Neuronal stem cell (in vitro differentiated cells): ENCODE measurements at regions not wholly inside any gene's neighbourhood (a gene's known extent, or its start where the extent isn't known, plus 50 kb on each side); places are given as distances from the start of the nearest gene placed in this dataset.
"Not testable (repeated sequence)": the region's sequence is repeated elsewhere in the genome, so short reads cannot be mapped to it uniquely, and the experiment has no call there.

ENCODE experiments used
- DNase-seq: peaks from one replicate; pipeline ENCODE4 v3.0.0-alpha.2; 2013; ENCODE audit warnings: low spot score
- H2AFZ ChIP-seq: one replicate; pipeline ENCODE4 v1.6.1; 2013; ENCODE audit warnings: mild to moderate bottlenecking, low read length, inconsistent platforms
- H2AK5ac ChIP-seq: 2 replicates; pipeline ENCODE4 v1.6.1; 2013; ENCODE audit warnings: low read depth, mild to moderate bottlenecking, inconsistent platforms, low read length, moderate library complexity, mixed read lengths
- H2BK120ac ChIP-seq: 2 replicates; pipeline ENCODE4 v1.6.1; 2013; ENCODE audit warnings: low read depth, mild to moderate bottlenecking, inconsistent platforms, low read length, moderate library complexity, mixed read lengths
- H2BK12ac ChIP-seq: one replicate; pipeline ENCODE4 v1.6.1; 2013; ENCODE audit warnings: low read length, inconsistent platforms
- H2BK15ac ChIP-seq: 2 replicates; pipeline ENCODE4 v1.6.1; 2013; ENCODE audit warnings: mild to moderate bottlenecking, low read length, inconsistent platforms, mixed read lengths
- H2BK5ac ChIP-seq: one replicate; pipeline ENCODE4 v1.6.1; 2013; ENCODE audit warnings: inconsistent platforms, mild to moderate bottlenecking, low read length, moderate library complexity
- H3K14ac ChIP-seq: one replicate; pipeline ENCODE4 v1.6.1; 2013; ENCODE audit warnings: low read length, inconsistent platforms
- H3K18ac ChIP-seq: 2 replicates; pipeline ENCODE4 v1.6.1; 2013; ENCODE audit warnings: low read length, inconsistent platforms
- H3K23ac ChIP-seq: 2 replicates; pipeline ENCODE4 v1.6.1; 2013; ENCODE audit warnings: low read depth, mild to moderate bottlenecking, mixed read lengths, low read length, inconsistent platforms; ENCODE audit not compliant: poor library complexity
- H3K27ac ChIP-seq: replicated peaks from 3 replicates; pipeline ENCODE4 v1.5.1; 2013; ENCODE audit warnings: low read length, inconsistent platforms
- H3K27me3 ChIP-seq, 3 experiments: 2 replicates each; pipeline ENCODE4 v1.6.1; 2013; ENCODE audit warnings: low read length in 3 of 3, mild to moderate bottlenecking in 2 of 3, inconsistent platforms in 1 of 3, low read depth in 1 of 3, mixed read lengths in 1 of 3, moderate library complexity in 1 of 3; ENCODE audit not compliant: control insufficient read depth in 3 of 3, insufficient read depth in 3 of 3
- H3K36me3 ChIP-seq, 2 donors: replicated peaks in 1 of 2; 2 replicates each; pipeline ENCODE4 v1.6.1; 2013; ENCODE audit warnings: low read length in 2 of 2; ENCODE audit not compliant: control insufficient read depth in 2 of 2, insufficient read depth in 2 of 2
- H3K4ac ChIP-seq: 2 replicates; pipeline ENCODE4 v1.6.1; 2013; ENCODE audit warnings: inconsistent platforms, mild to moderate bottlenecking, low read length, moderate library complexity
- H3K4me1 ChIP-seq, 2 donors: 1 replicate in 1 of 2; 2 replicates in 1 of 2; pipeline ENCODE4 v1.6.1; 2013; ENCODE audit warnings: low read length in 2 of 2, low read depth in 1 of 2; ENCODE audit not compliant: control insufficient read depth in 2 of 2, insufficient read depth in 1 of 2
- H3K4me2 ChIP-seq: one replicate; pipeline ENCODE4 v1.6.1; 2013; ENCODE audit warnings: mild to moderate bottlenecking, low read length, inconsistent platforms; ENCODE audit not compliant: insufficient read depth, poor library complexity, severe bottlenecking
- H3K4me3 ChIP-seq, 2 donors: 2 replicates each; pipeline ENCODE4 v1.5.1; 2013; ENCODE audit warnings: low read length in 2 of 2, mild to moderate bottlenecking in 2 of 2, inconsistent platforms in 1 of 2, moderate library complexity in 1 of 2
- H3K79me1 ChIP-seq: one replicate; pipeline ENCODE4 v1.6.1; 2013; ENCODE audit warnings: low read depth, mild to moderate bottlenecking, inconsistent platforms, low read length, moderate library complexity
- H3K9ac ChIP-seq: one replicate; pipeline ENCODE4 v1.6.1; 2013; ENCODE audit warnings: mild to moderate bottlenecking, low read depth, low read length, inconsistent platforms; ENCODE audit not compliant: poor library complexity
- H3K9me3 ChIP-seq, 2 donors: replicated peaks in 1 of 2; 2 replicates each; pipeline versions ENCODE3 to v1.6.1; 2013; ENCODE audit warnings: low read length in 2 of 2, mild to moderate bottlenecking in 2 of 2, inconsistent platforms in 1 of 2, low read depth in 1 of 2, mixed read lengths in 1 of 2, moderate library complexity in 1 of 2; ENCODE audit not compliant: control insufficient read depth in 2 of 2, insufficient read depth in 1 of 2
- H4K8ac ChIP-seq: one replicate; pipeline ENCODE4 v1.6.1; 2013; ENCODE audit warnings: low read depth, mild to moderate bottlenecking, inconsistent platforms, low read length, moderate library complexity
- H4K91ac ChIP-seq: one replicate; pipeline ENCODE4 v1.6.1; 2013; ENCODE audit warnings: low read length, low read depth, mild to moderate bottlenecking, inconsistent platforms; ENCODE audit not compliant: poor library complexity
- WGBS, 2 donors: extraction: QIAGEN DNeasy Blood & Tissue Kit; methylation state at CpG; one replicate each; pipeline ENCODE4 v1.1.7; 2013; ENCODE audit warnings: missing lambda C conversion rate in 2 of 2, mixed read lengths in 1 of 2; ENCODE audit not compliant: insufficient read length in 2 of 2, insufficient replicate concordance in 1 of 2; ENCODE audit errors: extremely low coverage in 2 of 2; 5-methylcytosine and 5-hydroxymethylcytosine counted together

DNA sequence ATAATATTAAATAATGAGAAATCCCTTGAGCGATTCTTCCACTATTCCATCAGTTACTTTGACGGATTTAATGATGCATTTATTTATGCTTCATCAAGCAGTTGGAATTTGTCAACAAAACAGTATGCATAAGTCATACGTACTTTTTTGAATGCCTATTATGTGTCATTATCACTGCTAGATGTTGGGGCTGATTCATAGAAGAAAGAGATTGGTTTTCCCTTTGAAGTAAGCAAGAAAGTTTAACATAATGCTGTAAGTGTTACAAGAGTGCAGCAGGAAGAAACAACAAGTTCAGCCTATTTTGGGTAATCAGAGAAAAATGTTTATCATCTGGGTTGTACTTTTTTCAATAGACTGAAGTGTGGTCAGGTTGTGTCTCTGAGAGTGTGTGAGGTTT is 121.2 kb upstream of the RANBP3L start:
- Histone ChIP-seq H2BK5ac (no peak overlapping the region), H3K79me1 (no peaks in the 10 kb centered on the region)
- WGBS, 2 donors: no CpG with 5 or more reads among the region's 3 CpGs

DNA sequence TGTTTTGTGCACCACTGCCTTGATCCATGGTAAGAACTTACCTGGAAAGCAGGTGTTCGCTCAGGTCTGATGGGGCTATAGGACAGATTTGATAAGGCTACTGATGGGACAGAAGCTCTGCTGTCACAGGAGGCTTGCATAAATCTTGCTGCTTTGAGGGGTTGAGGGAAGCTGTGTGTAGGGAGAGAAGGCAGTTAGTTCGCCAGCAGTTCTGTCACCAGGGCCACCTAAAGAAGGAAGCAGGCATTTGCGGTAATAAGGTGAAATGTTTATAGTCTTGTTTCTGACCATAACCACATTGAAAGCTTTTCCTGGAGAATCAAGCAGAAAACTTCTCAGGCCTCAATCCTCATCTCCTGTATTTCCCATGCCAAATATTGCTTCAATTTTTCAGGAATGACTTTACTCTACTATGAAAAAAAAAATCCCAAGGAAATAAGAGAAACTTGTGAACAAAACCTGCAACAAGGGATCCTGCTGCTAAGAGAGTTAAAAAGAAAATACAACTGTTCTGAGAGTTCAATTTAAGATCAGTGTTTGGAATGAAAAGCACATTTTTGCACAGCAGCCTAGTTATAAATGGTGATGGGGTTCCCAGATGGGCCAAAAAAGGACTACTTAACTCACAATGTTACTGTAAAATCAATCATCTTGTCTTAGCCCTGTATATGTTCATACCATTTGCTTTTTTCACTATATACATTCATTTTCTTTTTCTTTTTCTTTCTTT is 122.0 kb upstream of the RANBP3L start:
- no peak overlapping the region for H3K14ac ChIP-seq
- H3K23ac ChIP-seq: no peak overlapping the region
- no peak overlapping the region for H2BK120ac ChIP-seq
- no peak overlapping the region for H3K27ac ChIP-seq
- H2BK5ac ChIP-seq: no peak overlapping the region
- H3K36me3 ChIP-seq: no peaks in the 10 kb centered on the region
- no peak overlapping the region for H3K18ac ChIP-seq
- no peak overlapping the region for H4K8ac ChIP-seq
- H3K4ac ChIP-seq: no peak overlapping the region
- no peaks in the 10 kb centered on the region for H3K79me1 ChIP-seq
- H2BK12ac ChIP-seq: no peak overlapping the region
- H3K9me3 ChIP-seq: no peaks in the 10 kb centered on the region
- no peak overlapping the region for H3K9ac ChIP-seq
- no peak overlapping the region for H2AFZ ChIP-seq
- peaks cover 0 to 5% (median 0%) of the 10 kb centered on the region in 3 experiments for H3K27me3 ChIP-seq
- no peak overlapping the region for H3K4me2 ChIP-seq
- no peak overlapping the region for H2BK15ac ChIP-seq
- no peak overlapping the region for H4K91ac ChIP-seq
- no peak overlapping the region for H2AK5ac ChIP-seq
- no peak for DNase-seq
- no CpG with 5 or more reads among the region's 3 CpGs for WGBS, 2 donors
- no peak overlapping the region for H3K4me3 ChIP-seq
- H3K4me1 ChIP-seq: peaks cover 2 to 5% of the 10 kb centered on the region in 2 donors

More for the DNA sequence above, 121.2 kb upstream of the RANBP3L start:
- Histone ChIP-seq H3K4me3 (no peak overlapping the region), H3K27me3 (peaks cover 0 to 5% (median 0%) of the 10 kb centered on the region in 3 experiments), H3K18ac (no peak overlapping the region), H3K4ac (no peak overlapping the region), H3K4me2 (no peak overlapping the region), H2AFZ (no peak overlapping the region), H3K4me1 (peaks cover 4 to 5% of the 10 kb centered on the region in 2 donors), H2BK12ac (no peak overlapping the region), H4K91ac (no peak overlapping the region), H4K8ac (no peak overlapping the region), H2AK5ac (no peak overlapping the region), H3K9ac (no peak overlapping the region), H2BK120ac (no peak overlapping the region), H3K36me3 (no peaks in the 10 kb centered on the region), H3K9me3 (no peaks in the 10 kb centered on the region), H3K27ac (no peak overlapping the region), H2BK15ac (no peak overlapping the region), H3K14ac (no peak overlapping the region), H3K23ac (no peak overlapping the region)
- no peak for DNase-seq

DNA sequence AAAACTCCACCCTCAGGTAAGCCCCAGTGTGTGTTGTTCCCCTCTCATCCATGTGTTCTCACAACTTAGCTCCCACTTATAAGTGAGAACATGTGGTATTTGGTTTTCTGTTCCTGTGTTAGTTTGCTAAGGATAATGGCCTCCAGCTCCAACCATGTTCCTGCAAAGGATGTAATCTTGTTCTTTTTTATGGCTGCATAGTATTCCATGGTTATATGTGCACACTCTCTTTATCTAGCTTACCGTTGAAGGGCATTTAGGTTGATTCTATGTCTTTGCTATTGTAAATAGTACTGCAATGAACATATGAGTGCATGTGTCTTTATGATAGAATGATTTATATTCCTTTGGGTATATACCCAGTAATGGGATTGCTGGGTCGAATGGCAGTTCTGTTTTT is 124.4 kb upstream of the RANBP3L start:
- H4K91ac ChIP-seq, H3K36me3 ChIP-seq, H3K9me3 ChIP-seq, H3K79me1 ChIP-seq, H2BK5ac ChIP-seq, H2BK12ac ChIP-seq, H3K4me3 ChIP-seq, H3K14ac ChIP-seq, H3K4me2 ChIP-seq, H3K23ac ChIP-seq, H2AFZ ChIP-seq, H3K4me1 ChIP-seq, DNase-seq, H2BK15ac ChIP-seq, H3K27me3 ChIP-seq, H3K4ac ChIP-seq, H3K27ac ChIP-seq, H3K9ac ChIP-seq, H2BK120ac ChIP-seq, H4K8ac ChIP-seq, H2AK5ac ChIP-seq, H3K18ac ChIP-seq: not testable (repeated sequence)
- WGBS, 2 donors: no CpG with 5 or more reads among the region's 2 CpGs

DNA sequence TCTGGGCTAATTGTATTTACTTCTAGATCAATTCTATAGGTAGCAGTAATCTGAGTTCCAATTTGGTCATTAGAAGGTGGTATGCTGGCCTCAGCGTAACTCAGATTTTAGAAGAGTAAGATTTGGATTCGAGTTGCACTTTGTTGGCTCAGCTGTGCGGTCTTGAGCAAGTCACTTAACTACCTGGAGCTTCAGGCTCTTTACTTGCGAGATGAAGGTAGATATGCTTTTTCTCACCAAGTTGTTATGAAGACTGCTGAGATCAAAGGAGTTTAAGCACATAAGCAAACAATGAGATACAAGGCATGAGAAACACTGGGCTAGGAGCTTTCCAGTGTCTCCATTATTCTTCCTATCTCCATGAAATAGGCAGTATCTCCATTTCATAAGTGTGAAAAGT is 133.8 kb upstream of the RANBP3L start:
- Histone ChIP-seq H3K4me1 (no peaks in the 10 kb centered on the region), H4K91ac (no peak overlapping the region), H3K4me2 (no peak overlapping the region), H3K23ac (no peak overlapping the region), H2BK12ac (no peak overlapping the region), H2BK120ac (no peak overlapping the region), H3K9ac (no peak overlapping the region), H2BK5ac (no peak overlapping the region), H3K14ac (no peak overlapping the region), H3K27ac (no peak overlapping the region), H4K8ac (no peak overlapping the region), H3K9me3 (no peaks in the 10 kb centered on the region), H2AK5ac (no peak overlapping the region), H2BK15ac (no peak overlapping the region), H3K4ac (no peak overlapping the region), H3K36me3 (no peaks in the 10 kb centered on the region), H2AFZ (no peak overlapping the region), H3K18ac (no peak overlapping the region), H3K4me3 (no peak overlapping the region), H3K27me3 (peaks cover 0 to 8% (median 0%) of the 10 kb centered on the region in 3 experiments), H3K79me1 (no peaks in the 10 kb centered on the region)
- WGBS, 2 donors: no CpG with 5 or more reads among the region's 4 CpGs
- no peak for DNase-seq
